B cell (primary cell): ENCODE measurements at regions not wholly inside any gene's neighbourhood (a gene's known extent, or its start where the extent isn't known, plus 50 kb on each side); places are given as distances from the start of the nearest gene placed in this dataset.

ENCODE experiments used
- EZH2 ChIP-seq: IDR thresholded peaks from 2 replicates; pipeline ENCODE4 v1.6.1; 2012; ENCODE audit warnings: borderline replicate concordance, low read depth, mild to moderate bottlenecking, moderate library complexity, low read length; ENCODE audit not compliant: insufficient read depth, poor library complexity, severe bottlenecking
- TF ChIP-seq, protein P1 (sequence below): fragments of 200-600 bp; IDR thresholded peaks from one replicate; pipeline ENCODE4 v1.8.0; 2022; ENCODE audit warnings: antibody characterized with exemption, mild to moderate bottlenecking

DNA sequence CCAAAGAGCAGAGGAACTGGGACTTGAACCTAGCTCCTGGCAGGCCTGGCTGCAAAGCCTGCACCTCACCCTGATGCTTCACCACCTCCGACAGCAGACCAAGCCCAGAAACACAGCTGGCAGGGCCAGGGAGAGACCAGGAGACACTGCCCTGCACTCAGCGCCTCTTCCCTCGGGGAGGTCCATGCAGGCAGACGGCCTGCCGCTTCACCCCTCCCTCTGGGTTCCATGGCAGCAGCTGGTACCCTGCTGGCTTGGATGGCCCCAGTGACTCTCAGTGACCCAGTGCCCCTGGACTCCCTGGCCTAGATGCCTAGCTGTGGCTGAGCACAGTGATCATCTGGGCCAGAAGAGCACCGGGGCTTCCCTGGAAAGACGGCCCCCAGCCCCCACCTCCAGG is 65.3 kb upstream of the TARDBP start:
- TF ChIP-seq, protein P1, sequence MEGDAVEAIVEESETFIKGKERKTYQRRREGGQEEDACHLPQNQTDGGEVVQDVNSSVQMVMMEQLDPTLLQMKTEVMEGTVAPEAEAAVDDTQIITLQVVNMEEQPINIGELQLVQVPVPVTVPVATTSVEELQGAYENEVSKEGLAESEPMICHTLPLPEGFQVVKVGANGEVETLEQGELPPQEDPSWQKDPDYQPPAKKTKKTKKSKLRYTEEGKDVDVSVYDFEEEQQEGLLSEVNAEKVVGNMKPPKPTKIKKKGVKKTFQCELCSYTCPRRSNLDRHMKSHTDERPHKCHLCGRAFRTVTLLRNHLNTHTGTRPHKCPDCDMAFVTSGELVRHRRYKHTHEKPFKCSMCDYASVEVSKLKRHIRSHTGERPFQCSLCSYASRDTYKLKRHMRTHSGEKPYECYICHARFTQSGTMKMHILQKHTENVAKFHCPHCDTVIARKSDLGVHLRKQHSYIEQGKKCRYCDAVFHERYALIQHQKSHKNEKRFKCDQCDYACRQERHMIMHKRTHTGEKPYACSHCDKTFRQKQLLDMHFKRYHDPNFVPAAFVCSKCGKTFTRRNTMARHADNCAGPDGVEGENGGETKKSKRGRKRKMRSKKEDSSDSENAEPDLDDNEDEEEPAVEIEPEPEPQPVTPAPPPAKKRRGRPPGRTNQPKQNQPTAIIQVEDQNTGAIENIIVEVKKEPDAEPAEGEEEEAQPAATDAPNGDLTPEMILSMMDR, result no peak
- TF ChIP-seq EZH2, result no peak
